Stomach smooth muscle (tissue), 2 donors: ENCODE measurements at regions not wholly inside any gene's neighbourhood (a gene's known extent, or its start where the extent isn't known, plus 50 kb on each side); places are given as distances from the start of the nearest gene placed in this dataset.

Experiments used
- H3K27ac ChIP-seq: one replicate; pipeline ENCODE4 v1.7.0; 2013; ENCODE audit warnings: mild to moderate bottlenecking, low read length, inconsistent platforms
- H3K27me3 ChIP-seq, 2 donors: one replicate each; pipeline ENCODE4 v1.7.0; 2013; ENCODE audit warnings: low read length in 2 of 2; ENCODE audit not compliant: insufficient read depth in 2 of 2, control insufficient read depth in 1 of 2
- H3K36me3 ChIP-seq, 2 donors: one replicate each; pipeline ENCODE4 v1.7.0; 2013; ENCODE audit warnings: low read length in 2 of 2; ENCODE audit not compliant: control insufficient read depth in 2 of 2, insufficient read depth in 2 of 2
- H3K4me1 ChIP-seq: one replicate; pipeline ENCODE4 v1.7.0; 2013; ENCODE audit warnings: low read length; ENCODE audit not compliant: control insufficient read depth, insufficient read depth
- H3K4me3 ChIP-seq, 2 donors: one replicate each; pipeline ENCODE4 v1.7.0; 2013; ENCODE audit warnings: low read length in 2 of 2
- H3K9ac ChIP-seq, 2 donors: one replicate each; pipeline ENCODE4 v1.7.0; 2013; ENCODE audit warnings: low read length in 2 of 2, mild to moderate bottlenecking in 1 of 2
- H3K9me3 ChIP-seq, 2 donors: one replicate each; pipeline ENCODE4 v1.7.0; 2013; ENCODE audit warnings: low read length in 2 of 2; ENCODE audit not compliant: control insufficient read depth in 2 of 2
- donor health status: healthy.
- donor health status: Pancreatic carcinoma.

GRCh38 chr5:86896916-86897315 lies 279.2 kb downstream of the COX7C start:
- H3K36me3 ChIP-seq: no peaks in the 10 kb centered on the region
- H3K27ac ChIP-seq: no peak overlapping the region
- no peak overlapping the region for H3K4me3 ChIP-seq
- H3K4me1 ChIP-seq: no peaks in the 10 kb centered on the region
- no peaks in the 10 kb centered on the region for H3K27me3 ChIP-seq
- H3K9ac ChIP-seq: no peak overlapping the region
- no peaks in the 10 kb centered on the region for H3K9me3 ChIP-seq

GRCh38 chr5:86909418-86910295 lies 291.9 kb downstream of the COX7C start:
- Histone ChIP-seq H3K9me3 (no peaks in the 10 kb centered on the region), H3K9ac (no peak overlapping the region), H3K4me1 (no peaks in the 10 kb centered on the region), H3K36me3 (no peaks in the 10 kb centered on the region), H3K27me3 (no peaks in the 10 kb centered on the region), H3K4me3 (no peak overlapping the region), H3K27ac (no peak overlapping the region)

- H3K9ac ChIP-seq: no peak overlapping the region
- H3K9me3 ChIP-seq: no peaks in the 10 kb centered on the region
- no peak overlapping the region for H3K27ac ChIP-seq
- H3K4me3 ChIP-seq: no peak overlapping the region
- no peaks in the 10 kb centered on the region for H3K27me3 ChIP-seq
- no peaks in the 10 kb centered on the region for H3K36me3 ChIP-seq
- no peaks in the 10 kb centered on the region for H3K4me1 ChIP-seq
These were observed 299.4 kb downstream of the COX7C start for GRCh38 chr5:86917117-86917579.

GRCh38 chr5:86918246-86918645 lies 300.5 kb downstream of the COX7C start:
- no peak overlapping the region for H3K27ac ChIP-seq
- no peaks in the 10 kb centered on the region for H3K27me3 ChIP-seq
- no peaks in the 10 kb centered on the region for H3K36me3 ChIP-seq
- no peaks in the 10 kb centered on the region for H3K4me1 ChIP-seq
- H3K4me3 ChIP-seq: no peak overlapping the region
- no peak overlapping the region for H3K9ac ChIP-seq
- H3K9me3 ChIP-seq: no peaks in the 10 kb centered on the region

GRCh38 chr5:86926033-86926432 lies 308.3 kb downstream of the COX7C start:
- Histone ChIP-seq H3K4me3 (no peak overlapping the region), H3K27ac (no peak overlapping the region)

GRCh38 chr5:86929123-86929766 lies 311.5 kb downstream of the COX7C start:
- Histone ChIP-seq H3K4me1 (no peaks in the 10 kb centered on the region), H3K9me3 (no peaks in the 10 kb centered on the region), H3K4me3 (no peak overlapping the region), H3K9ac (no peak overlapping the region), H3K36me3 (no peaks in the 10 kb centered on the region), H3K27ac (no peak overlapping the region), H3K27me3 (no peaks in the 10 kb centered on the region)

More at GRCh38 chr5:86926033-86926432, 308.3 kb downstream of the COX7C start:
- Histone ChIP-seq H3K9me3 (no peaks in the 10 kb centered on the region), H3K36me3 (no peaks in the 10 kb centered on the region), H3K4me1 (no peaks in the 10 kb centered on the region), H3K27me3 (no peaks in the 10 kb centered on the region), H3K9ac (no peak overlapping the region)

GRCh38 chr5:86951761-86952160 lies 315.9 kb upstream of the RASA1 start:
- no peaks in the 10 kb centered on the region for H3K4me1 ChIP-seq
- no peak overlapping the region for H3K27ac ChIP-seq
- H3K9me3 ChIP-seq: no peaks in the 10 kb centered on the region
- H3K36me3 ChIP-seq: no peaks in the 10 kb centered on the region
- H3K4me3 ChIP-seq: no peak overlapping the region
- H3K27me3 ChIP-seq: no peaks in the 10 kb centered on the region
- H3K9ac ChIP-seq: no peak overlapping the region

- Histone ChIP-seq H3K9ac (no peak overlapping the region), H3K9me3 (no peaks in the 10 kb centered on the region), H3K27ac (no peak overlapping the region), H3K27me3 (no peaks in the 10 kb centered on the region), H3K4me3 (no peak overlapping the region), H3K4me1 (no peaks in the 10 kb centered on the region), H3K36me3 (no peaks in the 10 kb centered on the region)
These were observed 302.8 kb upstream of the RASA1 start for GRCh38 chr5:86964889-86965288.

GRCh38 chr5:86968301-86968753 lies 299.4 kb upstream of the RASA1 start:
- Histone ChIP-seq H3K4me3 (no peak overlapping the region), H3K36me3 (no peaks in the 10 kb centered on the region), H3K27me3 (no peaks in the 10 kb centered on the region), H3K4me1 (no peaks in the 10 kb centered on the region), H3K27ac (no peak overlapping the region), H3K9me3 (no peaks in the 10 kb centered on the region), H3K9ac (no peak overlapping the region)

- Histone ChIP-seq H3K9me3 (no peaks in the 10 kb centered on the region), H3K4me3 (no peak overlapping the region), H3K36me3 (no peaks in the 10 kb centered on the region), H3K27ac (no peak overlapping the region), H3K9ac (no peak overlapping the region), H3K4me1 (no peaks in the 10 kb centered on the region), H3K27me3 (no peaks in the 10 kb centered on the region)
These were observed 297.3 kb upstream of the RASA1 start for GRCh38 chr5:86970361-86970760.
